Endodermal cell (in vitro differentiated cells): ENCODE measurements at regions not wholly inside any gene's neighbourhood (a gene's known extent, or its start where the extent isn't known, plus 50 kb on each side); places are given as distances from the start of the nearest gene placed in this dataset.

Experiments used
- DNase-seq: peaks from one replicate; pipeline ENCODE4 v3.0.0-alpha.2; 2017
- H3K27ac ChIP-seq: 2 replicates; pipeline ENCODE4 v1.5.1; 2013; ENCODE audit warnings: mild to moderate bottlenecking, low read depth, low read length, moderate library complexity
- H3K27me3 ChIP-seq: 2 replicates; pipeline ENCODE4 v1.6.1; 2013; ENCODE audit warnings: mild to moderate bottlenecking, low read length, moderate library complexity; ENCODE audit not compliant: insufficient read depth, control insufficient read depth, poor library complexity, severe bottlenecking
- H3K36me3 ChIP-seq: 2 replicates; pipeline ENCODE4 v1.7.0; 2013; ENCODE audit warnings: mild to moderate bottlenecking, low read length, moderate library complexity; ENCODE audit not compliant: control insufficient read depth, insufficient read depth
- H3K4me1 ChIP-seq: one replicate; pipeline ENCODE4 v1.7.0; 2013; ENCODE audit warnings: low read length; ENCODE audit not compliant: control insufficient read depth, insufficient read depth
- H3K4me3 ChIP-seq: 2 replicates; pipeline ENCODE4 v1.5.1; 2013; ENCODE audit warnings: mild to moderate bottlenecking, low read length, moderate library complexity
- H3K9ac ChIP-seq: 2 replicates; pipeline ENCODE4 v1.6.1; 2013; ENCODE audit warnings: mild to moderate bottlenecking, low read length, moderate library complexity; ENCODE audit not compliant: poor library complexity, severe bottlenecking; ENCODE audit errors: extremely low read depth
- H3K9me3 ChIP-seq: 2 replicates; pipeline ENCODE4 v1.6.1; 2013; ENCODE audit warnings: mild to moderate bottlenecking, low read length, moderate library complexity; ENCODE audit not compliant: control insufficient read depth
- H3K27ac Mint-ChIP-seq: 2 replicates; pipeline ENCODE4 v1.8.0; 2020; ENCODE audit warnings: mixed read lengths
- H3K27me3 Mint-ChIP-seq: 2 replicates; pipeline ENCODE4 v1.8.0; 2021; ENCODE audit warnings: mild to moderate bottlenecking, mixed read lengths; ENCODE audit not compliant: insufficient read depth
- H3K36me3 Mint-ChIP-seq: 2 replicates; pipeline ENCODE4 v1.8.0; 2020; ENCODE audit warnings: low read depth, mixed read lengths
- H3K4me1 Mint-ChIP-seq: 2 replicates; pipeline ENCODE4 v1.8.0; 2020; ENCODE audit warnings: mixed read lengths
- H3K4me3 Mint-ChIP-seq: 2 replicates; pipeline ENCODE4 v1.8.0; 2020; ENCODE audit warnings: mild to moderate bottlenecking, moderate library complexity, mixed read lengths
- H3K9me3 Mint-ChIP-seq: 2 replicates; pipeline ENCODE4 v1.8.0; 2020; ENCODE audit warnings: mild to moderate bottlenecking, mixed read lengths
- WGBS, 2 experiments: methylation state at CpG; one replicate each; pipeline versions ENCODE4 v1.1.5 to v1.1.7; 2013; ENCODE audit warnings: missing lambda C conversion rate in 2 of 2, mixed read lengths in 1 of 2; ENCODE audit not compliant: insufficient coverage in 1 of 2, insufficient read length in 1 of 2; 5-methylcytosine and 5-hydroxymethylcytosine counted together
- TF ChIP-seq, protein P1 (sequence below): fragments of 200-600 bp; sonication (generic); conservative IDR thresholded peaks from 2 replicates; pipeline ENCODE4 v1.5.0; 2021; ENCODE audit warnings: antibody characterized with exemption, mild to moderate bottlenecking

DNA sequence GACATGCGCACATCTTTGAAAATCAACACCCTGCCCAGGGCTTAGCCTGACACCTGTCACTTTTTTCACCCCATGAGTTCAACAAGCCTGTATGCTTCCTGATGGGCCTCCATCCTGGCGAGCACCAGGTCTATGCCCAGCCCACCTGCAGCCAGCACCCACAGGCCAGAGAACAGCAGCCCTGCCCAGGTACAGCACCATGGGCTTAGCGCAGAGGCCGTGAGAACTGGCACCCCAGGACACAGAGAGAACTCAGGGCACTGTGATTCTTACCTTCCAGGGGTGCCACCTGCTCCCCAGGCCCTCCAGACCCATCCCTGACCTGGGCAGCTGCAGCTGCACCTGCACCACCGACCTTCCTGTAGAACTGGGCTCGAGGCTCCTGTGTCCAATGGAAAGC, 536.6 kb downstream of the TCERG1L start:
- Mint-ChIP-seq H3K36me3 (no peaks in the 10 kb centered on the region), H3K27ac (no peak overlapping the region), H3K27me3 (peaks cover 2% of the 10 kb centered on the region), H3K4me3 (no peak overlapping the region), H3K4me1 (peaks cover 5% of the 10 kb centered on the region), H3K9me3 (peaks cover 5% of the 10 kb centered on the region)
- no peak overlapping the region for H3K9ac ChIP-seq
- no peaks in the 10 kb centered on the region for H3K9me3 ChIP-seq
- 94 to 100% methylated on average over 1 to 6 of the region's 6 CpGs for WGBS, 2 experiments
- DNase-seq: no peak
- no peak overlapping the region for H3K4me3 ChIP-seq
- no peaks in the 10 kb centered on the region for H3K27me3 ChIP-seq
- no peak overlapping the region for H3K27ac ChIP-seq
- no peaks in the 10 kb centered on the region for H3K36me3 ChIP-seq
- TF ChIP-seq, protein P1, sequence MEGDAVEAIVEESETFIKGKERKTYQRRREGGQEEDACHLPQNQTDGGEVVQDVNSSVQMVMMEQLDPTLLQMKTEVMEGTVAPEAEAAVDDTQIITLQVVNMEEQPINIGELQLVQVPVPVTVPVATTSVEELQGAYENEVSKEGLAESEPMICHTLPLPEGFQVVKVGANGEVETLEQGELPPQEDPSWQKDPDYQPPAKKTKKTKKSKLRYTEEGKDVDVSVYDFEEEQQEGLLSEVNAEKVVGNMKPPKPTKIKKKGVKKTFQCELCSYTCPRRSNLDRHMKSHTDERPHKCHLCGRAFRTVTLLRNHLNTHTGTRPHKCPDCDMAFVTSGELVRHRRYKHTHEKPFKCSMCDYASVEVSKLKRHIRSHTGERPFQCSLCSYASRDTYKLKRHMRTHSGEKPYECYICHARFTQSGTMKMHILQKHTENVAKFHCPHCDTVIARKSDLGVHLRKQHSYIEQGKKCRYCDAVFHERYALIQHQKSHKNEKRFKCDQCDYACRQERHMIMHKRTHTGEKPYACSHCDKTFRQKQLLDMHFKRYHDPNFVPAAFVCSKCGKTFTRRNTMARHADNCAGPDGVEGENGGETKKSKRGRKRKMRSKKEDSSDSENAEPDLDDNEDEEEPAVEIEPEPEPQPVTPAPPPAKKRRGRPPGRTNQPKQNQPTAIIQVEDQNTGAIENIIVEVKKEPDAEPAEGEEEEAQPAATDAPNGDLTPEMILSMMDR: no peak
- H3K4me1 ChIP-seq: no peaks in the 10 kb centered on the region

DNA sequence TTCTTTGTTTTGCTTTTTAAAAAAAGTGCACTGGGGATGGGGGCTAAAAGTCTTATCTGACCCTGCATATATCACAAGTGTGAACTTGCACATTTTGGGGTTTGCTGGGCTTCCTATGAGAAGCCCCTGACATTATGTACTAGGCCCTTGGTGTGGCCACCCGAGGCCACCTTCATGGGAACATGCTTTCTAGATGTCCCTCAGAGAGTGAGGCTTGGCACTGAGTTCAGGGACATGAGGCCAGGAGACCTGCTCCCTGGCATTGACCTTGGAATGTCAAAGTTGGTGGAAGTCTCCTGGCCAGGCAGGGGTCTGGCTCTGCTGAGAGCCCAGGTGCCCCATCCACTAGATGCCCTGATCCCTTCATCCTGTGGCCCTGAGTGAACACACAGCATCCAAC, 536.2 kb downstream of the TCERG1L start:
- Histone ChIP-seq H3K9ac (no peak overlapping the region), H3K27ac (no peak overlapping the region), H3K9me3 (no peaks in the 10 kb centered on the region), H3K4me1 (no peaks in the 10 kb centered on the region), H3K4me3 (no peak overlapping the region), H3K27me3 (no peaks in the 10 kb centered on the region), H3K36me3 (no peaks in the 10 kb centered on the region)
- peaks cover 5% of the 10 kb centered on the region for H3K4me1 Mint-ChIP-seq
- WGBS, 2 experiments: 97% methylated on average over 1 of the region's 1 CpG; no CpG with 5 or more reads in 1 of the 2 experiments
- no peak overlapping the region for H3K4me3 Mint-ChIP-seq
- DNase-seq: no peak
- TF ChIP-seq, protein P1: no peak
- H3K36me3 Mint-ChIP-seq: no peaks in the 10 kb centered on the region
- no peak overlapping the region for H3K27ac Mint-ChIP-seq
- peaks cover 2% of the 10 kb centered on the region for H3K9me3 Mint-ChIP-seq
- H3K27me3 Mint-ChIP-seq: peaks cover 2% of the 10 kb centered on the region

DNA sequence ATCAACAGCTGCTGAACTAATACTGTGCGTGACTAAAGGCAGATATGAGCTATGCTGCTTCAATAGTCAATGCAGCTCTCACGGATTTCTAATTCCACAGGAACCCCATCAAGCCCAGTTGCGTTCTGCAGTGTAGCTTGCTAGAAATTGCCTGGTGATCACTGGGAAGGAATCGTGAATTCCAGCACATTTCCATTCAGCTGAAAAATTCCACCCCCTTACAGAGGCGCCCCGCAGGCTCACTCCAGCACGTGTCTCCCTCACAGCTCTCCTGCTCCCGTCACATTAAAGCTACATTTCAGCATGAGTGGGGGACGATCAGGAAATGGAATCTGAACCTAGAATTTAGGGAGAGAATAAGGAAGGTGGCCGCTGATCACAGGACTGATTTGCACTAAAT, 534.8 kb downstream of the TCERG1L start:
- H3K27me3 ChIP-seq: no peaks in the 10 kb centered on the region
- Mint-ChIP-seq H3K4me1 (peaks cover 5% of the 10 kb centered on the region), H3K36me3 (no peaks in the 10 kb centered on the region), H3K9me3 (no peaks in the 10 kb centered on the region), H3K4me3 (no peak overlapping the region), H3K27ac (no peak overlapping the region), H3K27me3 (peaks cover 2% of the 10 kb centered on the region)
- DNase-seq: no peak
- H3K9me3 ChIP-seq: no peaks in the 10 kb centered on the region
- H3K4me1 ChIP-seq: no peaks in the 10 kb centered on the region
- WGBS, 2 experiments: 91 to 92% methylated on average over 8 to 9 of the region's 10 CpGs
- H3K36me3 ChIP-seq: no peaks in the 10 kb centered on the region
- no peak overlapping the region for H3K4me3 ChIP-seq
- no peak overlapping the region for H3K9ac ChIP-seq
- no peak overlapping the region for H3K27ac ChIP-seq
- TF ChIP-seq, protein P1: no peak
